ENCODE measurements at regions not wholly inside any gene's neighbourhood (a gene's known extent, or its start where the extent isn't known, plus 50 kb on each side); places are given as distances from the start of the nearest gene placed in this dataset.

DNA sequence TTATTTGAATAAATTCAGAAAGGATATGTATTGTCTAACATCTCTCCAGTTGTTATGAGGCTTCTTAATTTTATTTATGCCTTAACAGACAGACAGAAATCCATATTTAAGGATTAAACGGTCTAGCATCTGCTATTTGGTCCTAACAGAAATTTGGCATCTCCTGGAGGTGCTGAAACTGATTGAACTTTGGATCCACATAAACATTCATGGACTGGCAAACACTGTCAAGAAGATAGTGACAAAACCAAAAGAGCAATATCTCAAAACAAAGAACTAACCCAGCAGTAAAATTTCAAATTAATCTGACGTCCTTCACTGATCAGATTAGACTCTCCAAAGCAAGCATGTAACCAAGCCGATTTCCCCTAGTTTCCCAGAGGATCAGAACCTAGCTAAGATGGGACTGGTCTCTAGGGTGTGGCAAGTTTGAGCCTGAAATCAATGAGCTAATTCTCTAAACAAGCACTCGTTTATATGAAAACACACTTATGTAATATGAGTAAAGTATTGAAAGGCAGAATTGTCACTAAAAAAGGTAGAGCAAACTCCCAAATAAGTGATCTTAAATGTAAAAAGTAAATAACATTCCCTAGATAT, 139.5 kb downstream of the NOL4 start:
- Histone ChIP-seq H3K27me3 (replicated peaks; ENCODE audit: insufficient read depth, low read length) (no peaks in the 10 kb centered on the region), H3K4me1 (ENCODE audit: low read length) (no peaks in the 10 kb centered on the region), H3K4me2 (ENCODE audit: low read depth, low read length) (no peak overlapping the region), H3K36me3 (replicated peaks; ENCODE audit: insufficient read depth, low read length) (no peaks in the 10 kb centered on the region), H3K9ac (ENCODE audit: low read length) (no peak overlapping the region), H3K9me3 (replicated peaks; ENCODE audit: insufficient read depth, low read length) (no peaks in the 10 kb centered on the region), H3K79me2 (ENCODE audit: low read length) (no peaks in the 10 kb centered on the region), H3F3A (ENCODE audit: insufficient read depth, low read length) (no peaks in the 10 kb centered on the region), H3K27ac (ENCODE audit: low read length) (no peak overlapping the region), H4K20me1 (ENCODE audit: insufficient read depth, low read length) (no peaks in the 10 kb centered on the region), H3K4me3 (ENCODE audit: low read length) (no peak overlapping the region), H3K9me2 (replicated peaks; ENCODE audit: insufficient read depth, low read length) (no peaks in the 10 kb centered on the region), H2AFZ (ENCODE audit: low read length) (no peak overlapping the region)
- no peak for DNase-seq
- TF ChIP-seq, protein P1, sequence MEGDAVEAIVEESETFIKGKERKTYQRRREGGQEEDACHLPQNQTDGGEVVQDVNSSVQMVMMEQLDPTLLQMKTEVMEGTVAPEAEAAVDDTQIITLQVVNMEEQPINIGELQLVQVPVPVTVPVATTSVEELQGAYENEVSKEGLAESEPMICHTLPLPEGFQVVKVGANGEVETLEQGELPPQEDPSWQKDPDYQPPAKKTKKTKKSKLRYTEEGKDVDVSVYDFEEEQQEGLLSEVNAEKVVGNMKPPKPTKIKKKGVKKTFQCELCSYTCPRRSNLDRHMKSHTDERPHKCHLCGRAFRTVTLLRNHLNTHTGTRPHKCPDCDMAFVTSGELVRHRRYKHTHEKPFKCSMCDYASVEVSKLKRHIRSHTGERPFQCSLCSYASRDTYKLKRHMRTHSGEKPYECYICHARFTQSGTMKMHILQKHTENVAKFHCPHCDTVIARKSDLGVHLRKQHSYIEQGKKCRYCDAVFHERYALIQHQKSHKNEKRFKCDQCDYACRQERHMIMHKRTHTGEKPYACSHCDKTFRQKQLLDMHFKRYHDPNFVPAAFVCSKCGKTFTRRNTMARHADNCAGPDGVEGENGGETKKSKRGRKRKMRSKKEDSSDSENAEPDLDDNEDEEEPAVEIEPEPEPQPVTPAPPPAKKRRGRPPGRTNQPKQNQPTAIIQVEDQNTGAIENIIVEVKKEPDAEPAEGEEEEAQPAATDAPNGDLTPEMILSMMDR (IDR thresholded peaks at IDR 0.05; ENCODE audit: low read length): no peak
- TF ChIP-seq EZH2 (optimal IDR thresholded peaks at IDR 0.05; ENCODE audit: low read depth, low read length): no peak
- TF ChIP-seq EZH2phosphoT487 (IDR thresholded peaks at IDR 0.05; ENCODE audit: low read length): no peak

DNA sequence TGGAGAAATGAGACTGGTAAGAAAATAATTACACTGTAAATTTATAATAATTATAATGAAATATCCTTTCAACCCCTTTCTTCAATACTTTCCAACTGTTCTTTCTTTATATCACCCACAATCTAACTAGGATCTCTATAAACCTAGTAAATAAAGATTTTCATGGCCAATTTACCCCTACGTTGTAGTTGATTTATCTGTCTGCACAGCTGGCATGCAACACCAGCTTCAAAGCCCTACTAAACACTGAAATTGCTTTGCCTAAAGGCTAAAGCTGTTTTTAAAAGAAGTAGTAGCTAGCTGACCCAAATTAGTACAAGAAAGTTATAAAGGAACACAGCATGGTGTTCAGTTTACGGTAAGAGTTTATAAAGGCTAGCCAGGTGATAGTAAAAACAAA, 140.1 kb downstream of the NOL4 start:
- H3K4me2 ChIP-seq (ENCODE audit: low read depth, low read length): no peak overlapping the region
- H3K9ac ChIP-seq (ENCODE audit: low read length): no peak overlapping the region
- H3K4me1 ChIP-seq (ENCODE audit: low read length): no peaks in the 10 kb centered on the region

DNA sequence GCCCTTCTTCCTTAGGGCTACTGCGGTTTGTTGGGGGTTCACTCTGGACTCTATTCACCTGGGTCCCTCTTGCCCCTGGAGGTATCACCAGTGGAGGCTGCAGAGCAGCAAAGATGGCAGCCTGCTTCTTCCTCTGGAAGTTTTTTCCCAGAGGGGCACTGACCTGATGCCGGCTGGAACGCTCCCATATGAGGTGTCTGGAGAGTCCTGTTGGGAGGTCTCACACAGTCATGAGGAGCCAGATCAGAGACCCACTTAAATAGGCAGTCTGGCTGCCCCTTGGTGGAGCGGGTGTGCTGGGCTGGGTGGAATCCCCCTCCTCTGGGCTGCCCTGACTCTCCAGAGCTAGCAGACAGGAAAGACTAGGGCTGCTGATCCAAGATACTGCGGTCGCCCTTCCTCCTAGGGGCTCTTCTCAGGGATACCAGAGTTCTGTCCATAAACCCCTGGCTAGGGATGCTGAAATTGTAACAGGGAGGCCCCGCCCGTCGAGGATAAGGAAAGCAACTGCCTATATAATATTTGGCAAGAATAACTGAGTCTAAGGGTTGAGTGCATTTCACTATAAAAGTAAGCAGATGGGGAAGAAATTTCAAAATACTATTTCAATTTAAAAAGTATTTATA, 140.7 kb downstream of the NOL4 start:
- no peaks in the 10 kb centered on the region for H3K79me2 ChIP-seq (ENCODE audit: low read length)
- H3F3A ChIP-seq (ENCODE audit: insufficient read depth, low read length): no peaks in the 10 kb centered on the region
- no peaks in the 10 kb centered on the region for H3K4me1 ChIP-seq (ENCODE audit: low read length)
- no peaks in the 10 kb centered on the region for H3K9me3 ChIP-seq (replicated peaks; ENCODE audit: insufficient read depth, low read length)
- no peak overlapping the region for H3K4me2 ChIP-seq (ENCODE audit: low read depth, low read length)
- H3K9me2 ChIP-seq (replicated peaks; ENCODE audit: insufficient read depth, low read length): no peaks in the 10 kb centered on the region
- DNase-seq: no peak
- no peaks in the 10 kb centered on the region for H3K36me3 ChIP-seq (replicated peaks; ENCODE audit: insufficient read depth, low read length)
- no peak overlapping the region for H2AFZ ChIP-seq (ENCODE audit: low read length)
- no peaks in the 10 kb centered on the region for H3K27me3 ChIP-seq (replicated peaks; ENCODE audit: insufficient read depth, low read length)
- no peak overlapping the region for H3K9ac ChIP-seq (ENCODE audit: low read length)
- no peak for TF ChIP-seq EZH2 (optimal IDR thresholded peaks at IDR 0.05; ENCODE audit: low read depth, low read length)
- TF ChIP-seq, protein P1 (IDR thresholded peaks at IDR 0.05; ENCODE audit: low read length): no peak
- TF ChIP-seq EZH2phosphoT487 (IDR thresholded peaks at IDR 0.05; ENCODE audit: low read length): no peak
- H3K27ac ChIP-seq (ENCODE audit: low read length): no peak overlapping the region
- H4K20me1 ChIP-seq (ENCODE audit: insufficient read depth, low read length): no peaks in the 10 kb centered on the region
- H3K4me3 ChIP-seq (ENCODE audit: low read length): no peak overlapping the region

More for the DNA sequence above, 140.1 kb downstream of the NOL4 start:
- no peak for DNase-seq
- Histone ChIP-seq H3K9me3 (replicated peaks; ENCODE audit: insufficient read depth, low read length) (no peaks in the 10 kb centered on the region), H3K27ac (ENCODE audit: low read length) (no peak overlapping the region), H4K20me1 (ENCODE audit: insufficient read depth, low read length) (no peaks in the 10 kb centered on the region), H2AFZ (ENCODE audit: low read length) (no peak overlapping the region), H3F3A (ENCODE audit: insufficient read depth, low read length) (no peaks in the 10 kb centered on the region), H3K27me3 (replicated peaks; ENCODE audit: insufficient read depth, low read length) (no peaks in the 10 kb centered on the region), H3K36me3 (replicated peaks; ENCODE audit: insufficient read depth, low read length) (no peaks in the 10 kb centered on the region), H3K9me2 (replicated peaks; ENCODE audit: insufficient read depth, low read length) (no peaks in the 10 kb centered on the region), H3K79me2 (ENCODE audit: low read length) (no peaks in the 10 kb centered on the region), H3K4me3 (ENCODE audit: low read length) (no peak overlapping the region)
- TF ChIP-seq, protein P1 (IDR thresholded peaks at IDR 0.05; ENCODE audit: low read length): no peak
- no peak for TF ChIP-seq EZH2phosphoT487 (IDR thresholded peaks at IDR 0.05; ENCODE audit: low read length)
- no peak for TF ChIP-seq EZH2 (optimal IDR thresholded peaks at IDR 0.05; ENCODE audit: low read depth, low read length)
